ENCODE measurements at regions not wholly inside any gene's neighbourhood (a gene's known extent, or its start where the extent isn't known, plus 50 kb on each side); places are given as distances from the start of the nearest gene placed in this dataset.
A peak's percentile ranks its signal among the peaks of the same experiment; 100 is the strongest.

GRCh38 chr7:86939197-86939814, 120.1 kb downstream of the ELAPOR2 start:
- peak; percentile 82 for DNase-seq (ENCODE audit: low read depth in 2 of 2)

DNA sequence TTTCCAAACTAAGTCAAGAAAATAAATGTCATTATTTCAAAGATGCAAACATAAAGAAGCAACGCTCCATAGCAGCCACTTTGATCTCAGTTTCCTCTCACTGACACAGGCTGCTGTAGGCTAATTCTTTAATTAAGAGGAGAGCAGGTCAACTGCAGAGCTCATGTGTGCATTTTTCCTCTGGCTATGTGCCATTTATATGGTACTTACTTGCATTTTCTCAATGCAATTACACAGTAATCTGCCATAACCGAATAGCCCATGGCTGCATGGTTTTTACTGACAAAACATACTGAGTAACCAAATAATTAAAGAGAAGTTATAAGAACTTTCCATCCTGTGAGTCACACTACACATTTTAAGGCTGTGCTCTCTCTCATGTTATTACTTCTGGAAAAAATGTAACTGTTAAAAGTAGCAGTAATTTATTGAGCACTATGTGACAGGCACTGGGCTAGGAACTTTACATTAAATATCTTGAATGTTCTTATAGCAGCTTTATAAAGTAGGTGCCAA, 122.0 kb downstream of the ELAPOR2 start:
- H3K4me3 ChIP-seq (replicated peaks in 1 of 2; ENCODE audit: low read depth in 2 of 2, low read length in 2 of 2): no peak overlapping the region

More at GRCh38 chr7:86939197-86939814, 120.1 kb downstream of the ELAPOR2 start:
- TF ChIP-seq, protein P1, sequence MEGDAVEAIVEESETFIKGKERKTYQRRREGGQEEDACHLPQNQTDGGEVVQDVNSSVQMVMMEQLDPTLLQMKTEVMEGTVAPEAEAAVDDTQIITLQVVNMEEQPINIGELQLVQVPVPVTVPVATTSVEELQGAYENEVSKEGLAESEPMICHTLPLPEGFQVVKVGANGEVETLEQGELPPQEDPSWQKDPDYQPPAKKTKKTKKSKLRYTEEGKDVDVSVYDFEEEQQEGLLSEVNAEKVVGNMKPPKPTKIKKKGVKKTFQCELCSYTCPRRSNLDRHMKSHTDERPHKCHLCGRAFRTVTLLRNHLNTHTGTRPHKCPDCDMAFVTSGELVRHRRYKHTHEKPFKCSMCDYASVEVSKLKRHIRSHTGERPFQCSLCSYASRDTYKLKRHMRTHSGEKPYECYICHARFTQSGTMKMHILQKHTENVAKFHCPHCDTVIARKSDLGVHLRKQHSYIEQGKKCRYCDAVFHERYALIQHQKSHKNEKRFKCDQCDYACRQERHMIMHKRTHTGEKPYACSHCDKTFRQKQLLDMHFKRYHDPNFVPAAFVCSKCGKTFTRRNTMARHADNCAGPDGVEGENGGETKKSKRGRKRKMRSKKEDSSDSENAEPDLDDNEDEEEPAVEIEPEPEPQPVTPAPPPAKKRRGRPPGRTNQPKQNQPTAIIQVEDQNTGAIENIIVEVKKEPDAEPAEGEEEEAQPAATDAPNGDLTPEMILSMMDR (IDR thresholded peaks at IDR 0.05; ENCODE audit: low read depth, low read length): peak; percentile 69
- H3K4me3 ChIP-seq (replicated peaks in 1 of 2; ENCODE audit: low read depth in 2 of 2, low read length in 2 of 2): no peak overlapping the region

GRCh38 chr7:86933295-86933845, 126.1 kb downstream of the ELAPOR2 start:
- no peak for DNase-seq (ENCODE audit: low read depth in 2 of 2)
- TF ChIP-seq, protein P1 (IDR thresholded peaks at IDR 0.05; ENCODE audit: low read depth, low read length): no peak
- H3K4me3 ChIP-seq (replicated peaks in 1 of 2; ENCODE audit: low read depth in 2 of 2, low read length in 2 of 2): no peak overlapping the region

More for the DNA sequence above, 122.0 kb downstream of the ELAPOR2 start:
- DNase-seq (ENCODE audit: low read depth in 2 of 2): no peak
- TF ChIP-seq, protein P1 (IDR thresholded peaks at IDR 0.05; ENCODE audit: low read depth, low read length): no peak

- peak; percentile 94 to 98 for DNase-seq (ENCODE audit: low read depth in 2 of 2)
- H3K4me3 ChIP-seq (replicated peaks in 1 of 2; ENCODE audit: low read depth in 2 of 2, low read length in 2 of 2): no peak overlapping the region
- TF ChIP-seq, protein P1 (IDR thresholded peaks at IDR 0.05; ENCODE audit: low read depth, low read length): no peak
These were observed 127.4 kb downstream of the ELAPOR2 start for GRCh38 chr7:86932038-86932512.

DNA sequence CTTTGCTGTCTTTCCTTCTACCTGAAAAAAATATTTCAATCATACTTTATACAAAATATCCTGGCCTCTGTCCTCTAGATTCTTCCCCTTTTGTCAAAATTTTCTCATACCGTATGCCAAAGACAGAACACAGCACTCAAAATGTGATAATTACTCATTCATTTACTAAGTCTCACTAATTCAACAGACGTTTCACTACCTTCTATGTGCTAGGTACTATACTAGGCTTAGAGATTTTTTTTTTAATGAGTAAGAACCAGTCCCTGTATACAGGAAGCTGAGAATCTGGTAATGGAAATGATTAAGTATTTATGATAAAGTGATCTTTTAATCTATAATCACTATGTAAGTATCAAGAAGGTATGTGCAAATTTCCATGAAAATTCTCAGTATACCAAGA, 128.0 kb downstream of the ELAPOR2 start:
- DNase-seq (ENCODE audit: low read depth in 2 of 2): no peak
- TF ChIP-seq, protein P1 (IDR thresholded peaks at IDR 0.05; ENCODE audit: low read depth, low read length): no peak
- no peak overlapping the region for H3K4me3 ChIP-seq (replicated peaks in 1 of 2; ENCODE audit: low read depth in 2 of 2, low read length in 2 of 2)

DNA sequence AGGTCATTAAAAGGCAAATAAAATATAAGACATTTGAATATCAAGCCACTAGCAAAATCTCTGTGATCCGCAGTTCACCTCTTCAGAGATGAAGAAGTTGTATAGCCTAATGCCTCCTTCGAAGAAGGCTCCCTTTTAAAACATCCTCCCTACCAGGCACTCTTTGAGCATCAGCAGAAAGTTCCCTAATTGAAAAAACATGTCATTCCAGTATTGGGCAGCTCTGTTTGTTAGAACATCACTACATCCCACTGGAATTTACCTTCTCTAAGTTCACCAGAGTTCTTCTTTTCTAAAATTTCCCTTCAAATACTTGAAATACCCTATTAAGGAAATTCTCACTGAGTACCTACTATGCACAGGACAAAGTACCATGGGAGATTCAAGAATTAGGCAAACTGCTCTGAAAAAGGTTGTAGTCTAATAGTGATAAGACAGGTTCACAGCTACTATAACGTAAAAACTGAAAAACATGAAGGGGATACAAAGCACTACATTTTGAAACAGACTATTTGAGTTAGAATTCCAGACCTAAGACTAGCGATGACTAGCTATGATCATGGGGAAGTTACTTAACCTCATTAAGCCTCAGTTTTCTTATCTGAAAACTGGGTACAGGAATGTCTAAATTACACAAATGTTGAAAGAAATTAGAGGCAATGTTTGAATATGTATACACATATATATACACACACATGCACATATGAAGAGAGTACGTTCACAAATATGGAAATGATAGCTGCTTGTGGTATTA, 128.7 kb downstream of the ELAPOR2 start:
- no peak overlapping the region for H3K4me3 ChIP-seq (replicated peaks in 1 of 2; ENCODE audit: low read depth in 2 of 2, low read length in 2 of 2)
- TF ChIP-seq, protein P1 (IDR thresholded peaks at IDR 0.05; ENCODE audit: low read depth, low read length): no peak
- DNase-seq (ENCODE audit: low read depth in 2 of 2): no peak
